Nephron progenitor cell (in vitro differentiated cells): ENCODE measurements at regions not wholly inside any gene's neighbourhood (a gene's known extent, or its start where the extent isn't known, plus 50 kb on each side); places are given as distances from the start of the nearest gene placed in this dataset.

Source experiments
- DNase-seq: peaks from one replicate; pipeline ENCODE4 v3.0.0; 2021
- H3K27ac Mint-ChIP-seq: 2 replicates; pipeline ENCODE4 v1.8.0; 2021; ENCODE audit warnings: mild to moderate bottlenecking, moderate library complexity, mixed read lengths
- H3K27me3 Mint-ChIP-seq: 2 replicates; pipeline ENCODE4 v1.8.0; 2021; ENCODE audit warnings: mild to moderate bottlenecking, low read depth, mixed read lengths; ENCODE audit not compliant: poor library complexity
- H3K36me3 Mint-ChIP-seq: 2 replicates; pipeline ENCODE4 v1.8.0; 2021; ENCODE audit warnings: low read depth, mixed read lengths
- H3K4me1 Mint-ChIP-seq: 2 replicates; pipeline ENCODE4 v1.8.0; 2021; ENCODE audit warnings: mixed read lengths
- H3K4me3 Mint-ChIP-seq: 2 replicates; pipeline ENCODE4 v1.8.0; 2021; ENCODE audit warnings: mild to moderate bottlenecking, moderate library complexity, mixed read lengths
- H3K9me3 Mint-ChIP-seq: 2 replicates; pipeline ENCODE4 v1.8.0; 2021; ENCODE audit warnings: mild to moderate bottlenecking, moderate library complexity, mixed read lengths
- CTCF ChIP-seq: fragments of 200-600 bp; sonication (generic); IDR thresholded peaks from 2 replicates; pipeline ENCODE4 v1.5.0; 2021; ENCODE audit warnings: antibody characterized with exemption

- DNase-seq: no peak
- Mint-ChIP-seq H3K9me3 (no peaks in the 10 kb centered on the region), H3K27ac (no peak overlapping the region), H3K4me1 (peaks cover 7% of the 10 kb centered on the region), H3K36me3 (no peaks in the 10 kb centered on the region), H3K4me3 (no peak overlapping the region), H3K27me3 (no peaks in the 10 kb centered on the region)
- TF ChIP-seq CTCF: no peak
These were observed 107.3 kb downstream of the DUSP10 start for GRCh38 chr1:221634606-221635005.

- DNase-seq: no peak
- TF ChIP-seq CTCF: no peak
- H3K27me3 Mint-ChIP-seq: no peaks in the 10 kb centered on the region
- H3K27ac Mint-ChIP-seq: no peak overlapping the region
- no peak overlapping the region for H3K4me3 Mint-ChIP-seq
- H3K36me3 Mint-ChIP-seq: no peaks in the 10 kb centered on the region
- H3K4me1 Mint-ChIP-seq: peaks cover 7% of the 10 kb centered on the region
- H3K9me3 Mint-ChIP-seq: no peaks in the 10 kb centered on the region
These were observed 106.6 kb downstream of the DUSP10 start for GRCh38 chr1:221635305-221635704.

GRCh38 chr1:221636096-221636495 is 105.8 kb downstream of the DUSP10 start:
- Mint-ChIP-seq H3K36me3 (no peaks in the 10 kb centered on the region), H3K4me1 (peaks cover 7% of the 10 kb centered on the region), H3K27ac (no peak overlapping the region), H3K9me3 (no peaks in the 10 kb centered on the region), H3K27me3 (no peaks in the 10 kb centered on the region), H3K4me3 (no peak overlapping the region)
- TF ChIP-seq CTCF: no peak
- no peak for DNase-seq

GRCh38 chr1:221636967-221637366 is 104.9 kb downstream of the DUSP10 start:
- H3K4me3 Mint-ChIP-seq: no peak overlapping the region
- H3K27ac Mint-ChIP-seq: no peak overlapping the region
- no peak for DNase-seq
- H3K4me1 Mint-ChIP-seq: peaks cover 7% of the 10 kb centered on the region
- no peaks in the 10 kb centered on the region for H3K27me3 Mint-ChIP-seq
- H3K9me3 Mint-ChIP-seq: no peaks in the 10 kb centered on the region
- no peak for TF ChIP-seq CTCF
- H3K36me3 Mint-ChIP-seq: no peaks in the 10 kb centered on the region

- Mint-ChIP-seq H3K4me3 (no peak overlapping the region), H3K27me3 (no peaks in the 10 kb centered on the region), H3K9me3 (no peaks in the 10 kb centered on the region), H3K4me1 (peaks cover 7% of the 10 kb centered on the region), H3K36me3 (no peaks in the 10 kb centered on the region), H3K27ac (no peak overlapping the region)
- DNase-seq: no peak
- TF ChIP-seq CTCF: no peak
These were observed 104.2 kb downstream of the DUSP10 start for GRCh38 chr1:221637641-221638041.

GRCh38 chr1:221638595-221638994 is 103.3 kb downstream of the DUSP10 start:
- peaks cover 7% of the 10 kb centered on the region for H3K4me1 Mint-ChIP-seq
- H3K4me3 Mint-ChIP-seq: no peak overlapping the region
- no peaks in the 10 kb centered on the region for H3K36me3 Mint-ChIP-seq
- no peak for DNase-seq
- no peaks in the 10 kb centered on the region for H3K9me3 Mint-ChIP-seq
- no peaks in the 10 kb centered on the region for H3K27me3 Mint-ChIP-seq
- TF ChIP-seq CTCF: no peak
- no peak overlapping the region for H3K27ac Mint-ChIP-seq
